K562 (cell line): ENCODE measurements at regions not wholly inside any gene's neighbourhood (a gene's known extent, or its start where the extent isn't known, plus 50 kb on each side); places are given as distances from the start of the nearest gene placed in this dataset.
A peak's percentile ranks its signal among the peaks of the same experiment; 100 is the strongest.

Experiments used
- ATAC-seq: fragments of 200-7000 bp; cut with Tn5 transposase; 3 replicates; pipeline ENCODE4 v1.9.1; 2020; ENCODE audit warnings: moderate library complexity
- BruUV-seq: library from RNA; stranded (reverse); fragments of 400-500 nt; replicated peaks from 2 replicates; lab custom pipeline; 2021; lab: Mats Ljungman, UMichigan
- CTCF ChIA-PET: fragments of 300-600 bp; formaldehyde crosslinking; extraction: SDS; loops from one replicate; lab custom pipeline; 2021; ENCODE audit warnings: low intra/inter-chr PET ratio; lab: Yijun Ruan, JAX
- POLR2A ChIA-PET: fragments of 300-600, 350-650 bp; sonication (Branson Sonifier 250); formaldehyde crosslinking; extraction: SDS; loops from one replicate; lab custom pipeline; 2021; ENCODE audit warnings: antibody characterized with exemption, inconsistent platforms; lab: Yijun Ruan, JAX
- DNase-seq, 4 experiments: peaks; one replicate each; pipeline versions ENCODE4 v3.0.0 to v3.0.0-alpha.2; 2011 to 2018; ENCODE audit warnings: low spot score in 3 of 4, mixed read lengths in 3 of 4; ENCODE audit errors: extremely low read depth in 1 of 4
- FAIRE-seq: peaks from 2 replicates; lab custom pipeline; 2011; peaks lifted over from hg19 to GRCh38; lab: Jason Lieb, UNC
- H2AFZ ChIP-seq: 2 replicates; pipeline ENCODE4 v1.6.0; 2011; ENCODE audit warnings: low read depth, low read length, control low read depth, inconsistent platforms
- H3K27ac ChIP-seq: fragments of 200-600 bp; 3 replicates; pipeline ENCODE4 v1.8.0; 2011; ENCODE audit warnings: low read depth, mild to moderate bottlenecking, control low read depth, inconsistent platforms, low read length, moderate library complexity, mixed read lengths; ENCODE audit errors: extremely low read depth
- H3K27me3 ChIP-seq, 2 experiments: fragments of 300-600 bp in 1 of 2; 2 replicates in 1 of 2; 3 replicates in 1 of 2; pipeline versions ENCODE4 v1.6.0 to v1.8.0; 2011; ENCODE audit warnings: inconsistent platforms in 2 of 2, low read length in 2 of 2, mild to moderate bottlenecking in 1 of 2, mixed read lengths in 1 of 2, moderate library complexity in 1 of 2; ENCODE audit not compliant: control insufficient read depth in 2 of 2, insufficient read depth in 2 of 2
- H3K36me3 ChIP-seq: fragments of 300-600 bp; 3 replicates; pipeline ENCODE4 v1.8.0; 2011; ENCODE audit warnings: mild to moderate bottlenecking, low read length, inconsistent platforms; ENCODE audit not compliant: control insufficient read depth, insufficient read depth
- H3K4me1 ChIP-seq, 2 experiments: fragments of 200-600 bp in 1 of 2; replicated peaks in 1 of 2; 2 replicates in 1 of 2; 3 replicates in 1 of 2; pipeline versions ENCODE4 v1.5.1 to v1.8.0; 2011; ENCODE audit warnings: inconsistent platforms in 2 of 2, low read length in 2 of 2, mild to moderate bottlenecking in 1 of 2, mixed read lengths in 1 of 2, moderate library complexity in 1 of 2; ENCODE audit not compliant: control insufficient read depth in 2 of 2, insufficient read depth in 2 of 2
- H3K4me2 ChIP-seq: 2 replicates; pipeline ENCODE4 v1.6.1; 2011; ENCODE audit warnings: low read length, control low read depth, inconsistent platforms, mixed read lengths; ENCODE audit not compliant: insufficient read depth
- H3K4me3 ChIP-seq: fragments of 200-600 bp; sonication (generic), shearing (Covaris generic); 2 replicates; pipeline ENCODE4 v1.5.1; 2016; ENCODE audit warnings: control low read depth, inconsistent platforms
- H3K79me2 ChIP-seq: fragments of 200-600 bp; 3 replicates; pipeline ENCODE4 v1.8.0; 2011; ENCODE audit warnings: low read length, inconsistent platforms; ENCODE audit not compliant: control insufficient read depth, insufficient read depth
- H3K9ac ChIP-seq, 2 experiments: 2 replicates each; pipeline versions ENCODE4 v1.6.0 to v1.6.1; 2011; ENCODE audit warnings: low read depth in 2 of 2, low read length in 2 of 2, control low read depth in 1 of 2, inconsistent platforms in 1 of 2, mild to moderate bottlenecking in 1 of 2, mixed read lengths in 1 of 2; ENCODE audit not compliant: insufficient read depth in 1 of 2
- H3K9me1 ChIP-seq: one replicate; pipeline ENCODE4 v1.6.0; 2011; ENCODE audit warnings: inconsistent platforms, mild to moderate bottlenecking, low read length, moderate library complexity; ENCODE audit not compliant: control insufficient read depth, insufficient read depth
- H3K9me3 ChIP-seq: replicated peaks from 2 replicates; pipeline ENCODE4 v1.5.1; 2011; ENCODE audit warnings: low read depth, low read length, inconsistent platforms; ENCODE audit not compliant: control insufficient read depth, insufficient read depth
- H4K20me1 ChIP-seq: replicated peaks from 2 replicates; pipeline ENCODE4 v1.6.1; 2011; ENCODE audit warnings: low read length, inconsistent platforms, mixed read lengths; ENCODE audit not compliant: control insufficient read depth, insufficient read depth
- EP400 ChIP-seq: fragments of 450-650 bp; IDR thresholded peaks from 2 replicates; pipeline ENCODE4 v1.6.1; 2017; ENCODE audit warnings: antibody characterized with exemption, mild to moderate bottlenecking, moderate library complexity
- ESRRA ChIP-seq: fragments of 450-650 bp; IDR thresholded peaks from 2 replicates; pipeline ENCODE4 v1.6.1; 2014; ENCODE audit warnings: low read depth, mild to moderate bottlenecking, moderate library complexity, borderline replicate concordance
- FOSL1 ChIP-seq: fragments of 200-800 bp; sonication (Bioruptor generic); conservative IDR thresholded peaks from 2 replicates; pipeline ENCODE4 v1.6.1; 2016; ENCODE audit warnings: missing genetic modification characterization, missing compliant biosample characterization
- NR2C2 ChIP-seq, 2 experiments: fragments of 200-800 bp in 1 of 2; sonication (Bioruptor generic) in 1 of 2; sonication (generic) in 1 of 2; formaldehyde crosslinking in 1 of 2; IDR thresholded peaks; 2 replicates each; pipeline versions ENCODE4 v1.6.1 to v1.8.0; 2016 to 2022; ENCODE audit warnings: mild to moderate bottlenecking in 1 of 2, missing compliant biosample characterization in 1 of 2, missing genetic modification characterization in 1 of 2, missing genetic modification reagents in 1 of 2
- SAFB ChIP-seq: fragments of 200-400 bp; formaldehyde crosslinking; IDR thresholded peaks from 2 replicates; pipeline ENCODE4 v1.6.1; 2017; ENCODE audit warnings: low read depth, low read length, borderline replicate concordance
- SLC30A9 ChIP-seq: fragments of 250-450 bp; sonication (Bioruptor Pico); IDR thresholded peaks from 2 replicates; pipeline ENCODE4 v1.8.0; 2022; ENCODE audit warnings: mild to moderate bottlenecking, moderate library complexity
- SNRNP70 ChIP-seq: fragments of 200-400 bp; formaldehyde crosslinking; optimal IDR thresholded peaks from 2 replicates; pipeline ENCODE3; 2017; ENCODE audit warnings: low read depth, low read length
- TAL1 ChIP-seq: fragments of 450-650 bp; IDR thresholded peaks from 2 replicates; pipeline ENCODE4 v1.6.1; 2016; ENCODE audit warnings: mild to moderate bottlenecking
- ZBTB11 ChIP-seq, 3 experiments: fragments of 200-800 bp in 1 of 3; fragments of 250-450 bp in 1 of 3; fragments of 450-650 bp in 1 of 3; sonication (Bioruptor Pico) in 1 of 3; sonication (Bioruptor generic) in 1 of 3; formaldehyde crosslinking in 1 of 3; IDR thresholded peaks; 2 replicates each; pipeline versions ENCODE4 v1.6.1 to v1.8.0; 2016 to 2022; ENCODE audit warnings: mild to moderate bottlenecking in 2 of 3, missing genetic modification characterization in 2 of 3, missing compliant biosample characterization in 1 of 3, moderate library complexity in 1 of 3
- WGBS: fragments of 100-300 bp; shearing (Covaris generic); methylation state at CpG from one replicate; pipeline ENCODE4 v1.1.6; 2016; ENCODE audit warnings: low coverage, mixed read lengths; ENCODE audit not compliant: insufficient coverage; ENCODE audit errors: missing lambda C conversion rate; 5-methylcytosine and 5-hydroxymethylcytosine counted together
- in situ Hi-C: fragments of 300-500 bp; cut with MboI; formaldehyde crosslinking; loops from 4 replicates; pipeline ENCODE4 v1.15.0; 2018; ENCODE audit warnings: inconsistent platforms, mixed read lengths
- intact Hi-C: fragments of 100-400 bp; cut with micrococcal nuclease; formaldehyde crosslinking; loops from 2 replicates; pipeline ENCODE4 v1.14.2; 2022
- TF ChIP-seq, protein P1 (sequence below), 2 experiments: fragments of 200-800 bp in 1 of 2; sonication (Bioruptor generic) in 1 of 2; sonication (generic) in 1 of 2; formaldehyde crosslinking in 1 of 2; IDR thresholded peaks in 1 of 2; conservative IDR thresholded peaks in 1 of 2; 2 replicates each; pipeline versions ENCODE4 v1.5.0 to v1.6.1; 2016 to 2020; ENCODE audit warnings: missing compliant biosample characterization in 1 of 2, missing genetic modification characterization in 1 of 2, missing genetic modification reagents in 1 of 2

GRCh38 chr11:115778928-115779650, 274.9 kb upstream of the CADM1 start:
- ATAC-seq (no peak), FAIRE-seq (no peak), DNase-seq (no peak)
- Histone ChIP-seq H3K4me1 (no peaks in the 10 kb centered on the region), H3K79me2 (no peaks in the 10 kb centered on the region), H3K27ac (no peak overlapping the region), H3K27me3 (no peaks in the 10 kb centered on the region), H3K9me1 (no peaks in the 10 kb centered on the region), H2AFZ (no peak overlapping the region), H4K20me1 (no peaks in the 10 kb centered on the region), H3K9me3 (no peaks in the 10 kb centered on the region), H3K36me3 (no peaks in the 10 kb centered on the region), H3K4me3 (no peak overlapping the region), H3K9ac (no peak overlapping the region), H3K4me2 (no peak overlapping the region)
- CTCF ChIA-PET = no interaction called here
- WGBS = 5% methylated on average over 2 of the region's 2 CpGs
- no TSS peak for BruUV-seq
- in situ Hi-C loops = no loop called here
- intact Hi-C loops = no loop called here
- POLR2A ChIA-PET = interaction anchor here (0.6 kb wide), 1 partner anchor 150 kb away, joined by 3 read pairs; no protein-coding TSS in a partner anchor
- no peak for TF ChIP-seq EP400
- no peak for TF ChIP-seq SNRNP70
- TF ChIP-seq, protein P1, sequence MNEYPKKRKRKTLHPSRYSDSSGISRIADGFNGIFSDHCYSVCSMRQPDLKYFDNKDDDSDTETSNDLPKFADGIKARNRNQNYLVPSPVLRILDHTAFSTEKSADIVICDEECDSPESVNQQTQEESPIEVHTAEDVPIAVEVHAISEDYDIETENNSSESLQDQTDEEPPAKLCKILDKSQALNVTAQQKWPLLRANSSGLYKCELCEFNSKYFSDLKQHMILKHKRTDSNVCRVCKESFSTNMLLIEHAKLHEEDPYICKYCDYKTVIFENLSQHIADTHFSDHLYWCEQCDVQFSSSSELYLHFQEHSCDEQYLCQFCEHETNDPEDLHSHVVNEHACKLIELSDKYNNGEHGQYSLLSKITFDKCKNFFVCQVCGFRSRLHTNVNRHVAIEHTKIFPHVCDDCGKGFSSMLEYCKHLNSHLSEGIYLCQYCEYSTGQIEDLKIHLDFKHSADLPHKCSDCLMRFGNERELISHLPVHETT (CRISPR knock-in tag; conservative IDR thresholded peaks at IDR 0.05 in 1 of 2, IDR thresholded peaks at IDR 0.05 in 1 of 2) = no peak
- no peak for TF ChIP-seq SAFB
- TF ChIP-seq SLC30A9 (CRISPR knock-in tag) = no peak
- TF ChIP-seq NR2C2 (CRISPR knock-in tag; IDR thresholded peaks at IDR 0.05) = no peak
- TF ChIP-seq NR2C2 (tag; IDR thresholded peaks at IDR 0.05) = peak; percentile 29; the same call in 1 of the 2 replicates
- no peak for TF ChIP-seq ZBTB11 (CRISPR knock-in tag; IDR thresholded peaks at IDR 0.05)
- peak; percentile 58 for TF ChIP-seq FOSL1 (tag)
- peak; percentile 31; the same call in 1 of the 2 replicates for TF ChIP-seq ESRRA
- TF ChIP-seq TAL1 = no peak
